Right lobe of liver (tissue), 6 donors: ENCODE measurements at regions not wholly inside any gene's neighbourhood (a gene's known extent, or its start where the extent isn't known, plus 50 kb on each side); places are given as distances from the start of the nearest gene placed in this dataset.

ENCODE experiments used
- ATAC-seq, 4 donors: fragments of 200-7000 bp; cut with Tn5 transposase; one replicate each; pipeline ENCODE4 v1.9.1; 2020; ENCODE audit warnings: mild to moderate bottlenecking in 4 of 4, moderate library complexity in 4 of 4
- DNase-seq, 3 donors: peaks; one replicate each; pipeline ENCODE4 v3.0.0-alpha.2; 2020
- H3K27ac ChIP-seq, 3 donors: fragments of 200-600 bp; one replicate each; pipeline ENCODE4 v1.8.0; 2022
- H3K27me3 ChIP-seq, 2 donors: fragments of 200-600 bp; one replicate each; pipeline ENCODE4 v1.8.0; 2022
- H3K36me3 ChIP-seq, 4 donors: fragments of 200-600 bp; sonication (generic) in 1 of 4; one replicate each; pipeline versions ENCODE4 v1.5.1 to v1.8.0; 2017 to 2022; ENCODE audit warnings: control low read depth in 1 of 4
- H3K4me1 ChIP-seq, 4 donors: fragments of 200-600 bp; sonication (generic) in 1 of 4; one replicate each; pipeline versions ENCODE4 v1.5.1 to v1.8.0; 2017 to 2022; ENCODE audit warnings: control low read depth in 1 of 4
- H3K4me3 ChIP-seq, 3 donors: fragments of 200-600 bp; one replicate each; pipeline ENCODE4 v1.8.0; 2022
- H3K9me3 ChIP-seq, 4 donors: fragments of 200-600 bp; sonication (generic) in 1 of 4; one replicate each; pipeline versions ENCODE4 v1.5.1 to v1.8.0; 2017 to 2022; ENCODE audit warnings: control low read depth in 1 of 4
- POLR2A ChIP-seq: fragments of 450-650 bp; IDR thresholded peaks from one replicate; pipeline ENCODE4 v1.6.1; 2017; ENCODE audit warnings: antibody characterized with exemption, mild to moderate bottlenecking
- WGBS: methylation state at CpG from one replicate; pipeline ENCODE4 v1.1.6; 2018; ENCODE audit warnings: low coverage, low lambda C conversion rate; ENCODE audit not compliant: insufficient coverage; ENCODE audit errors: missing lambda C conversion rate; 5-methylcytosine and 5-hydroxymethylcytosine counted together
- intact Hi-C, 2 donors: fragments of 100-400 bp; cut with DNase I; formaldehyde crosslinking; loops; one replicate each; pipeline versions ENCODE4 v1.11.2 to v1.14.1; 2022
- TF ChIP-seq, protein P1 (sequence below), 4 donors: fragments of 200-600 bp in 3 of 4; fragments of 450-650 bp in 1 of 4; IDR thresholded peaks; one replicate each; pipeline versions ENCODE4 v1.5.1 to v1.8.0; 2016 to 2022; ENCODE audit warnings: antibody characterized with exemption in 4 of 4, mild to moderate bottlenecking in 2 of 4
- donor health status: DM: no; HTN: yes; CAD: no.
- donor health status: DM: no; HTN: no; CAD: no.
- donor health status: DM: no; HTN: no; CAD: no.
- donor health status: DM: no; HTN: yes; CAD: no.
- donor health status: DM: no; HTN: yes; CAD: no.

DNA sequence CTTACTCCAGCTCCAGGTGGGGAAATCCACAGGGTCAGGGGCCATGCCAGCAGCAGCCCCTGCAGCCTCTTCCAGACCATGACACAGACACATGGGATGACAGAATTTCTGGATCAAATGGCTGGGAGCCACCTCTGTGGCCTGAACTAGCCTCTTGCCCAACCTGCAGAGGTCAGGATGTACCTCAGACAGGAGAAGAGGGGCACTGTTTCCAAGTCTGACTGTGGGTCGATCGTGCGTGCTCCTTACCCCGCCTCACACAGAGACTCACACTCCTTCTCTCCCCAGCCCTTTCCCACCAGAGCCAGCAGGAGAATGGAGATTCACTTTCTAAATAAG, 131.9 kb downstream of the FAM43A start:
- no peak for DNase-seq
- Histone ChIP-seq H3K36me3 (no peaks in the 10 kb centered on the region), H3K9me3 (no peaks in the 10 kb centered on the region), H3K27ac (no peak overlapping the region), H3K27me3 (no peaks in the 10 kb centered on the region), H3K4me1 (no peaks in the 10 kb centered on the region), H3K4me3 (no peak overlapping the region)
- intact Hi-C loops = no loop called here
- WGBS = 0% methylated on average over 2 of the region's 4 CpGs
- TF ChIP-seq, protein P1, sequence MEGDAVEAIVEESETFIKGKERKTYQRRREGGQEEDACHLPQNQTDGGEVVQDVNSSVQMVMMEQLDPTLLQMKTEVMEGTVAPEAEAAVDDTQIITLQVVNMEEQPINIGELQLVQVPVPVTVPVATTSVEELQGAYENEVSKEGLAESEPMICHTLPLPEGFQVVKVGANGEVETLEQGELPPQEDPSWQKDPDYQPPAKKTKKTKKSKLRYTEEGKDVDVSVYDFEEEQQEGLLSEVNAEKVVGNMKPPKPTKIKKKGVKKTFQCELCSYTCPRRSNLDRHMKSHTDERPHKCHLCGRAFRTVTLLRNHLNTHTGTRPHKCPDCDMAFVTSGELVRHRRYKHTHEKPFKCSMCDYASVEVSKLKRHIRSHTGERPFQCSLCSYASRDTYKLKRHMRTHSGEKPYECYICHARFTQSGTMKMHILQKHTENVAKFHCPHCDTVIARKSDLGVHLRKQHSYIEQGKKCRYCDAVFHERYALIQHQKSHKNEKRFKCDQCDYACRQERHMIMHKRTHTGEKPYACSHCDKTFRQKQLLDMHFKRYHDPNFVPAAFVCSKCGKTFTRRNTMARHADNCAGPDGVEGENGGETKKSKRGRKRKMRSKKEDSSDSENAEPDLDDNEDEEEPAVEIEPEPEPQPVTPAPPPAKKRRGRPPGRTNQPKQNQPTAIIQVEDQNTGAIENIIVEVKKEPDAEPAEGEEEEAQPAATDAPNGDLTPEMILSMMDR (IDR thresholded peaks at IDR 0.05) = no peak
- TF ChIP-seq POLR2A = no peak
- peak in 3 of 4 donors; percentile 30 to 61 (median 48) for ATAC-seq

GRCh38 chr3:194817936-194818335, 132.3 kb downstream of the FAM43A start:
- H3K4me1 ChIP-seq = no peaks in the 10 kb centered on the region
- no peak for ATAC-seq
- H3K27me3 ChIP-seq = no peaks in the 10 kb centered on the region
- DNase-seq = no peak
- H3K4me3 ChIP-seq = no peak overlapping the region
- no peaks in the 10 kb centered on the region for H3K9me3 ChIP-seq
- TF ChIP-seq, protein P1 (IDR thresholded peaks at IDR 0.05) = no peak
- TF ChIP-seq POLR2A = no peak
- no peaks in the 10 kb centered on the region for H3K36me3 ChIP-seq
- intact Hi-C loops = no loop called here
- no peak overlapping the region for H3K27ac ChIP-seq
- WGBS = 36% methylated on average over 3 of the region's 6 CpGs

DNA sequence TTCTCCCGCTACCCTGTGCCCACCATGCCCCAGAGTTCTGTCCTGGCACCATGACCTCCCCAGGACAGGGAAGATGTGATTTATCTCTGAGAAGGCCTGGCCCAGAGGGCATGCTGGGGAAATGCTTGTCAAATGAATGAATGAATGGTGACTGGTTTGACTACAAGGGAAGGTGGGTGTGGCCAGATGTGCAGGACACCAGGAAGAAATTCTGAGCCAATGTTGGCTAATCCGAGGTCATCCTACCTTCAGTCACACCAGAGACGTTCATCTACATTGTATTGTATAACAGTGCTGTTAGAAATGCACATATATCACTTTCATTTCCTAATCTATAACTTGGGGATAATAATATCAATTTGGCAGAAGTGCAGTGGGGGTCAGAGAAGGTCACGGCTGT, 138.4 kb downstream of the FAM43A start:
- no peaks in the 10 kb centered on the region for H3K9me3 ChIP-seq
- intact Hi-C loops = no loop called here
- ATAC-seq (no peak), DNase-seq (no peak)
- no peaks in the 10 kb centered on the region for H3K4me1 ChIP-seq
- no peak overlapping the region for H3K4me3 ChIP-seq
- no peaks in the 10 kb centered on the region for H3K27me3 ChIP-seq
- no peak for TF ChIP-seq POLR2A
- TF ChIP-seq, protein P1 (IDR thresholded peaks at IDR 0.05) = no peak
- 44% methylated on average over 4 of the region's 4 CpGs for WGBS
- H3K36me3 ChIP-seq = no peaks in the 10 kb centered on the region
- H3K27ac ChIP-seq = no peak overlapping the region

- H3K27ac ChIP-seq = no peak overlapping the region
- ATAC-seq (no peak), DNase-seq (no peak)
- no peaks in the 10 kb centered on the region for H3K4me1 ChIP-seq
- no peak overlapping the region for H3K4me3 ChIP-seq
- no peak for TF ChIP-seq POLR2A
- intact Hi-C loops = no loop called here
- H3K9me3 ChIP-seq = no peaks in the 10 kb centered on the region
- 51% methylated on average over 7 of the region's 15 CpGs for whole genome bisulfite sequencing
- no peaks in the 10 kb centered on the region for H3K27me3 ChIP-seq
- H3K36me3 ChIP-seq = no peaks in the 10 kb centered on the region
Measured at GRCh38 chr3:194824701-194825111, 139.0 kb downstream of the FAM43A start.

- TF ChIP-seq, protein P1 (IDR thresholded peaks at IDR 0.05) = no peak
- TF ChIP-seq POLR2A = no peak
- ATAC-seq (no peak), DNase-seq (no peak)
- no peak overlapping the region for H3K27ac ChIP-seq
- no peaks in the 10 kb centered on the region for H3K27me3 ChIP-seq
- H3K4me1 ChIP-seq = no peaks in the 10 kb centered on the region
- no peaks in the 10 kb centered on the region for H3K36me3 ChIP-seq
- intact Hi-C loops = no loop called here
- WGBS = 82% methylated on average over 6 of the region's 6 CpGs
- no peaks in the 10 kb centered on the region for H3K9me3 ChIP-seq
- H3K4me3 ChIP-seq = no peak overlapping the region
Measured at GRCh38 chr3:194826594-194826993, 140.9 kb downstream of the FAM43A start.
